Fibroblast of lung (primary cell): ENCODE measurements at regions not wholly inside any gene's neighbourhood (a gene's known extent, or its start where the extent isn't known, plus 50 kb on each side); places are given as distances from the start of the nearest gene placed in this dataset.

Source experiments
- DNase-seq, 2 donors: peaks; one replicate each; pipeline versions ENCODE4 v3.0.0 to v3.0.0-alpha.2; 2010; ENCODE audit warnings: low read depth in 2 of 2
- H2AFZ ChIP-seq: 2 replicates; pipeline ENCODE4 v1.5.1; 2012; ENCODE audit warnings: low read length, control low read depth, inconsistent platforms
- H3K27ac ChIP-seq: 2 replicates; pipeline ENCODE4 v1.5.1; 2011; ENCODE audit warnings: low read length, control low read depth; ENCODE audit not compliant: insufficient read depth
- H3K27me3 ChIP-seq: 2 replicates; pipeline ENCODE4 v1.5.1; 2011; ENCODE audit warnings: mild to moderate bottlenecking, low read length; ENCODE audit not compliant: control insufficient read depth, insufficient read depth
- H3K36me3 ChIP-seq: 2 replicates; pipeline ENCODE4 v1.5.1; 2011; ENCODE audit warnings: low read length; ENCODE audit not compliant: control insufficient read depth, insufficient read depth
- H3K4me1 ChIP-seq: 2 replicates; pipeline ENCODE4 v1.5.1; 2011; ENCODE audit warnings: low read length; ENCODE audit not compliant: control insufficient read depth, insufficient read depth; ENCODE audit errors: extremely low read depth
- H3K4me2 ChIP-seq: 2 replicates; pipeline ENCODE4 v1.5.1; 2011; ENCODE audit warnings: low read length, control low read depth; ENCODE audit not compliant: insufficient read depth; ENCODE audit errors: extremely low read depth
- H3K4me3 ChIP-seq, 4 experiments: fragments of 200-600 bp in 1 of 4; sonication (generic) in 1 of 4; replicated peaks in 1 of 4; 2 replicates each; pipeline ENCODE4 v1.5.1; 2011 to 2016; ENCODE audit warnings: low read length in 4 of 4, low read depth in 3 of 4, mild to moderate bottlenecking in 3 of 4, control low read depth in 2 of 4, inconsistent platforms in 1 of 4, mixed read lengths in 1 of 4; ENCODE audit not compliant: insufficient read depth in 1 of 4; ENCODE audit errors: control extremely low read depth in 1 of 4
- H3K79me2 ChIP-seq: 2 replicates; pipeline ENCODE4 v1.5.1; 2012; ENCODE audit warnings: mild to moderate bottlenecking, low read length, inconsistent platforms; ENCODE audit not compliant: control insufficient read depth, insufficient read depth
- H3K9ac ChIP-seq: 2 replicates; pipeline ENCODE4 v1.5.1; 2011; ENCODE audit warnings: mild to moderate bottlenecking, low read length, control low read depth; ENCODE audit not compliant: insufficient read depth
- H3K9me3 ChIP-seq: 2 replicates; pipeline ENCODE4 v1.5.1; 2012; ENCODE audit warnings: low read depth, low read length; ENCODE audit not compliant: control insufficient read depth, insufficient read depth
- H4K20me1 ChIP-seq: 2 replicates; pipeline ENCODE4 v1.5.1; 2011; ENCODE audit warnings: low read length; ENCODE audit not compliant: control insufficient read depth, insufficient read depth; ENCODE audit errors: extremely low read depth
- CTCF ChIP-seq, 2 donors: IDR thresholded peaks in 1 of 2; conservative IDR thresholded peaks in 1 of 2; 1 replicate in 1 of 2; 2 replicates in 1 of 2; pipeline ENCODE4 v1.5.1; 2011 to 2012; ENCODE audit warnings: low read length in 2 of 2, control low read depth in 1 of 2, inconsistent platforms in 1 of 2, low read depth in 1 of 2, mild to moderate bottlenecking in 1 of 2
- EZH2 ChIP-seq: IDR thresholded peaks from 2 replicates; pipeline ENCODE4 v1.5.1; 2012; ENCODE audit warnings: low read length, control low read depth, mild to moderate bottlenecking; ENCODE audit errors: missing control alignments

GRCh38 chr1:172764378-172764777 is 105.5 kb downstream of the FASLG start:
- Histone ChIP-seq H3K36me3 (no peaks in the 10 kb centered on the region), H3K79me2 (no peaks in the 10 kb centered on the region), H4K20me1 (no peaks in the 10 kb centered on the region), H3K4me1 (no peaks in the 10 kb centered on the region), H3K9me3 (no peaks in the 10 kb centered on the region), H2AFZ (no peak overlapping the region), H3K4me2 (no peak overlapping the region), H3K9ac (no peak overlapping the region), H3K4me3 (no peak overlapping the region), H3K27ac (no peak overlapping the region), H3K27me3 (no peaks in the 10 kb centered on the region)
- TF ChIP-seq EZH2 (no peak), CTCF (conservative IDR thresholded peaks at IDR 0.05 in 1 of 2, IDR thresholded peaks at IDR 0.05 in 1 of 2; ENCODE audit: low read depth in 1 of 2, low read length in 2 of 2) (no peak)
- DNase-seq: no peak

DNA sequence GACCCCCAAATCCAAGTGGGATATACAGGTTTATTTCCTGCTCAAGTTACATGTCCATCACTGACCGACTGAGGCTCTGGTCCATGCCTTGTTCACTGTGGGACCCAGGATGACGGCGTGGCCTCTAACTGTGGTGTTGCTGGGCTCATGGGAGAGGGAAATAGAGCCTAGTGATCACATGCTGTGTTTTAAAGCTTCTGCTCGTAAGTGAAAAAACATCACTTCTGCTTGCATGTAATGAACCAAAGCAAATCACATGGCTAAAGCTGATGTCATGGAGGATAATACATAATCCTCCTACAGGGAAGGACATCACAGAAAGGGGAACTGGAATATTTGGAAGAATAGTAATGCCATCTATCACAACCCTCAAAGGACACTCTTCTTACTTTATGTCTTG is 107.6 kb downstream of the FASLG start:
- Histone ChIP-seq H3K36me3 (no peaks in the 10 kb centered on the region), H4K20me1 (no peaks in the 10 kb centered on the region), H3K27ac (no peak overlapping the region), H2AFZ (no peak overlapping the region), H3K4me1 (no peaks in the 10 kb centered on the region), H3K4me3 (no peak overlapping the region), H3K4me2 (no peak overlapping the region), H3K9ac (no peak overlapping the region), H3K79me2 (no peaks in the 10 kb centered on the region), H3K9me3 (no peaks in the 10 kb centered on the region), H3K27me3 (no peaks in the 10 kb centered on the region)
- no peak for TF ChIP-seq CTCF (conservative IDR thresholded peaks at IDR 0.05 in 1 of 2, IDR thresholded peaks at IDR 0.05 in 1 of 2; ENCODE audit: low read depth in 1 of 2, low read length in 2 of 2)
- DNase-seq: no peak

DNA sequence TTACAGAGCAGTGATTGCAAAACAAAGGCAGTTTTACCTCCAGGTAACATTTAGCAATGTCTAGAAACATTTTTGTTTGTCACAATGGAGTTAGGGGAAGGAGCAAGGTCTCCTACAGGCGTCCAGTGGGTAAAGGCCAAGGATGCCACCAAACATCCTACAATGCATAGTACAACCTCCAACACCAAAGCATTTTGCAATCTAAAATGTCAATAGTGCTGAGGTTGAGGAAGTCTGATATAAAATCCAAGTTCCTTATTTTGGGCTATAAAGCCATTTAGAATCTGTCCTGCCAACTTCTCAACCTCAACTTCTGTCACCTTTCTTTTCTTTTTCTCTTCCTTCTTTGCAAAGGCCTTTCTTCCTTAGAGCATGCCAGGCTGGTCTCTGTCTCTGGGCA is 111.2 kb downstream of the FASLG start:
- no peaks in the 10 kb centered on the region for H3K79me2 ChIP-seq
- no peak for DNase-seq

More for the DNA sequence above, 111.2 kb downstream of the FASLG start:
- no peaks in the 10 kb centered on the region for H3K27me3 ChIP-seq
- no peak for TF ChIP-seq EZH2
- TF ChIP-seq CTCF (conservative IDR thresholded peaks at IDR 0.05 in 1 of 2, IDR thresholded peaks at IDR 0.05 in 1 of 2; ENCODE audit: low read depth in 1 of 2, low read length in 2 of 2): no peak
- no peak overlapping the region for H3K4me3 ChIP-seq
- no peaks in the 10 kb centered on the region for H4K20me1 ChIP-seq
- no peaks in the 10 kb centered on the region for H3K36me3 ChIP-seq
- no peak overlapping the region for H3K9ac ChIP-seq
- H3K9me3 ChIP-seq: no peaks in the 10 kb centered on the region
- no peak overlapping the region for H3K27ac ChIP-seq
- no peak overlapping the region for H3K4me2 ChIP-seq
- H2AFZ ChIP-seq: no peak overlapping the region
- H3K4me1 ChIP-seq: no peaks in the 10 kb centered on the region
